ENCODE measurements at regions not wholly inside any gene's neighbourhood (a gene's known extent, or its start where the extent isn't known, plus 50 kb on each side); places are given as distances from the start of the nearest gene placed in this dataset.

DNA sequence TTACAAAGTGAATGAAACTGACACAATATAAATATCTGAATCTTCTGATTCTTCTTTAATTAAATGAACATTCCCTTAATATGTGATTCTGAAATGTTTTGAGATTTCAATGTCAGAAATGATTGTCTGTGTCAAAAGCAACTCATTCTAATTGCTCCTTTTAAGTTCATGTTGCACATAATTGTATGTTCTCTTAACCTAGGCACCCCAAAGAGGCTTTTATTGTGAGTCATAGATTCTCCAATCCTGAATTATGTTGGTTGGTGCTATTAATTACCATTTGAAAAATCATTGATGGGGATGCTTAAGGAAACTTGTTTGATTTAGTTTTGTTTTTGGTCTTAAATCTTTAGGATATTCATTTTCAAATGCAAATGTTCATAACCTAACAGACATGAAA is 829.7 kb upstream of the CITED2 start:
- no peak for TF ChIP-seq CTCF (conservative IDR thresholded peaks at IDR 0.05; ENCODE audit: low read depth, low read length)
- no peak for TF ChIP-seq EZH2 (IDR thresholded peaks at IDR 0.05; ENCODE audit: borderline replicate concordance, low read depth, low read length, poor library complexity, severe bottlenecking)

All from A673 (cell line).